ENCODE measurements at regions not wholly inside any gene's neighbourhood (a gene's known extent, or its start where the extent isn't known, plus 50 kb on each side); places are given as distances from the start of the nearest gene placed in this dataset.

GRCh38 chr6:93654548-93654947 lies 235.2 kb upstream of the EPHA7 start:
- TF ChIP-seq CTCF (IDR thresholded peaks at IDR 0.05) (no peak), POLR2A (IDR thresholded peaks at IDR 0.05) (no peak)
